ENCODE measurements at regions not wholly inside any gene's neighbourhood (a gene's known extent, or its start where the extent isn't known, plus 50 kb on each side); places are given as distances from the start of the nearest gene placed in this dataset.

- TF ChIP-seq CTCF (IDR thresholded peaks at IDR 0.05; ENCODE audit: insufficient read depth, low read length, poor library complexity, severe bottlenecking) (no peak), EZH2phosphoT487 (conservative IDR thresholded peaks at IDR 0.05; ENCODE audit: low read length) (no peak)
These were observed 89.4 kb upstream of the SPTBN1 start for GRCh38 chr2:54366487-54367280.

All from SU-DHL-6 (cell line).